ENCODE measurements at regions not wholly inside any gene's neighbourhood (a gene's known extent, or its start where the extent isn't known, plus 50 kb on each side); places are given as distances from the start of the nearest gene placed in this dataset.

DNA sequence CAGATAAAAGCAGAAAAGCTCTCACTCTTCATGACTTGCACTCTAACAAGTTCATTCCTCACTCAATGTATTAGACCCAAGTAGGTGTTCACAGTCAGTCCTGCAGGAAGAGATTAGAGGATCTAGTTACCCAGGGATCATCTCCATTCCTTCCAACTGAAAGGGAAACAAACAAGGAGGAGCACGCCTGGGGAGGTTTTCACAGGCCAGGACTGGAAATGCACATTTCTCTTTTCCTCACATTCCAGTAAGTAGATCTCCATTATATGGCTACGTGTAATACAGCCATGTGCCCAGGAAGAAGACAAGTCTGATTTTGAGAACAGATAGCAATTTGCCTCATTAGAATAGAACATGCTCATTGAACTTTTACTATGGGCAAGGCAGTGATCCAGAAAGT lies 1132.2 kb upstream of the FAM98A start:
- no peaks in the 10 kb centered on the region for H3K9me3 ChIP-seq (ENCODE audit: control insufficient read depth, insufficient read depth, low read depth, low read length)
- ChIA-PET CTCF (no interaction called here), POLR2A (no interaction called here)
- H3K4me3 ChIP-seq (ENCODE audit: low read depth, low read length), result no peak overlapping the region
- no peaks in the 10 kb centered on the region for H3K4me1 ChIP-seq (ENCODE audit: control insufficient read depth, insufficient read depth, low read length)
- no peak overlapping the region for H3K27ac ChIP-seq (ENCODE audit: extremely low read depth, low read depth, low read length)
- TF ChIP-seq, protein P1, sequence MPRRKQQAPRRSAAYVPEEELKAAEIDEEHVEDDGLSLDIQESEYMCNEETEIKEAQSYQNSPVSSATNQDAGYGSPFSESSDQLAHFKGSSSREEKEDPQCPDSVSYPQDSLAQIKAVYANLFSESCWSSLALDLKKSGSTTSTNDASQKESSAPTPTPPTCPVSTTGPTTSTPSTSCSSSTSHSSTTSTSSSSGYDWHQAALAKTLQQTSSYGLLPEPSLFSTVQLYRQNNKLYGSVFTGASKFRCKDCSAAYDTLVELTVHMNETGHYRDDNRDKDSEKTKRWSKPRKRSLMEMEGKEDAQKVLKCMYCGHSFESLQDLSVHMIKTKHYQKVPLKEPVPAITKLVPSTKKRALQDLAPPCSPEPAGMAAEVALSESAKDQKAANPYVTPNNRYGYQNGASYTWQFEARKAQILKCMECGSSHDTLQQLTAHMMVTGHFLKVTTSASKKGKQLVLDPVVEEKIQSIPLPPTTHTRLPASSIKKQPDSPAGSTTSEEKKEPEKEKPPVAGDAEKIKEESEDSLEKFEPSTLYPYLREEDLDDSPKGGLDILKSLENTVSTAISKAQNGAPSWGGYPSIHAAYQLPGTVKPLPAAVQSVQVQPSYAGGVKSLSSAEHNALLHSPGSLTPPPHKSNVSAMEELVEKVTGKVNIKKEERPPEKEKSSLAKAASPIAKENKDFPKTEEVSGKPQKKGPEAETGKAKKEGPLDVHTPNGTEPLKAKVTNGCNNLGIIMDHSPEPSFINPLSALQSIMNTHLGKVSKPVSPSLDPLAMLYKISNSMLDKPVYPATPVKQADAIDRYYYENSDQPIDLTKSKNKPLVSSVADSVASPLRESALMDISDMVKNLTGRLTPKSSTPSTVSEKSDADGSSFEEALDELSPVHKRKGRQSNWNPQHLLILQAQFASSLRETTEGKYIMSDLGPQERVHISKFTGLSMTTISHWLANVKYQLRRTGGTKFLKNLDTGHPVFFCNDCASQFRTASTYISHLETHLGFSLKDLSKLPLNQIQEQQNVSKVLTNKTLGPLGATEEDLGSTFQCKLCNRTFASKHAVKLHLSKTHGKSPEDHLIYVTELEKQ (tag by site-specific recombination; IDR thresholded peaks at IDR 0.05; ENCODE audit: borderline replicate concordance), result no peak
- no peak for TF ChIP-seq ZNF133 (tag by site-specific recombination; IDR thresholded peaks at IDR 0.05)
- TF ChIP-seq ZNF624 (tag by site-specific recombination; IDR thresholded peaks at IDR 0.05), result no peak
- TF ChIP-seq, protein P2, sequence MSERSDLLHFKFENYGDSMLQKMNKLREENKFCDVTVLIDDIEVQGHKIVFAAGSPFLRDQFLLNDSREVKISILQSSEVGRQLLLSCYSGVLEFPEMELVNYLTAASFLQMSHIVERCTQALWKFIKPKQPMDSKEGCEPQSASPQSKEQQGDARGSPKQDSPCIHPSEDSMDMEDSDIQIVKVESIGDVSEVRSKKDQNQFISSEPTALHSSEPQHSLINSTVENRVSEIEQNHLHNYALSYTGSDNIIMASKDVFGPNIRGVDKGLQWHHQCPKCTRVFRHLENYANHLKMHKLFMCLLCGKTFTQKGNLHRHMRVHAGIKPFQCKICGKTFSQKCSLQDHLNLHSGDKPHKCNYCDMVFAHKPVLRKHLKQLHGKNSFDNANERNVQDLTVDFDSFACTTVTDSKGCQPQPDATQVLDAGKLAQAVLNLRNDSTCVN (tag by site-specific recombination; optimal IDR thresholded peaks at IDR 0.05), result no peak
- no peak for TF ChIP-seq ZNF16 (tag by site-specific recombination; IDR thresholded peaks at IDR 0.05; ENCODE audit: low read depth)
- no peak for TF ChIP-seq KLF1 (tag by site-specific recombination; IDR thresholded peaks at IDR 0.05)
- TF ChIP-seq, protein P3, sequence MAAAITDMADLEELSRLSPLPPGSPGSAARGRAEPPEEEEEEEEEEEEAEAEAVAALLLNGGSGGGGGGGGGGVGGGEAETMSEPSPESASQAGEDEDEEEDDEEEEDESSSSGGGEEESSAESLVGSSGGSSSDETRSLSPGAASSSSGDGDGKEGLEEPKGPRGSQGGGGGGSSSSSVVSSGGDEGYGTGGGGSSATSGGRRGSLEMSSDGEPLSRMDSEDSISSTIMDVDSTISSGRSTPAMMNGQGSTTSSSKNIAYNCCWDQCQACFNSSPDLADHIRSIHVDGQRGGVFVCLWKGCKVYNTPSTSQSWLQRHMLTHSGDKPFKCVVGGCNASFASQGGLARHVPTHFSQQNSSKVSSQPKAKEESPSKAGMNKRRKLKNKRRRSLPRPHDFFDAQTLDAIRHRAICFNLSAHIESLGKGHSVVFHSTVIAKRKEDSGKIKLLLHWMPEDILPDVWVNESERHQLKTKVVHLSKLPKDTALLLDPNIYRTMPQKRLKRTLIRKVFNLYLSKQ (tag by site-specific recombination; IDR thresholded peaks at IDR 0.05; ENCODE audit: borderline replicate concordance), result no peak
- no peak for TF ChIP-seq ZFP41 (tag by site-specific recombination; IDR thresholded peaks at IDR 0.05; ENCODE audit: borderline replicate concordance)
- no peak for TF ChIP-seq ZNF175 (tag by site-specific recombination; IDR thresholded peaks at IDR 0.05)
- no peak for TF ChIP-seq SALL2 (tag by site-specific recombination; IDR thresholded peaks at IDR 0.05; ENCODE audit: borderline replicate concordance)
- TF ChIP-seq ZNF121 (tag by site-specific recombination; IDR thresholded peaks at IDR 0.05), result no peak
- TF ChIP-seq, protein P4, sequence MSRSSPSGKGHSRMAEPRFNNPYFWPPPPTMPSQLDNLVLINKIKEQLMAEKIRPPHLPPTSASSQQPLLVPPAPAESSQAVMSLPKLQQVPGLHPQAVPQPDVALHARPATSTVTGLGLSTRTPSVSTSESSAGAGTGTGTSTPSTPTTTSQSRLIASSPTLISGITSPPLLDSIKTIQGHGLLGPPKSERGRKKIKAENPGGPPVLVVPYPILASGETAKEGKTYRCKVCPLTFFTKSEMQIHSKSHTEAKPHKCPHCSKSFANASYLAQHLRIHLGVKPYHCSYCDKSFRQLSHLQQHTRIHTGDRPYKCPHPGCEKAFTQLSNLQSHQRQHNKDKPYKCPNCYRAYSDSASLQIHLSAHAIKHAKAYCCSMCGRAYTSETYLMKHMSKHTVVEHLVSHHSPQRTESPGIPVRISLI (tag by site-specific recombination; IDR thresholded peaks at IDR 0.05), result no peak
- TF ChIP-seq, protein P5, sequence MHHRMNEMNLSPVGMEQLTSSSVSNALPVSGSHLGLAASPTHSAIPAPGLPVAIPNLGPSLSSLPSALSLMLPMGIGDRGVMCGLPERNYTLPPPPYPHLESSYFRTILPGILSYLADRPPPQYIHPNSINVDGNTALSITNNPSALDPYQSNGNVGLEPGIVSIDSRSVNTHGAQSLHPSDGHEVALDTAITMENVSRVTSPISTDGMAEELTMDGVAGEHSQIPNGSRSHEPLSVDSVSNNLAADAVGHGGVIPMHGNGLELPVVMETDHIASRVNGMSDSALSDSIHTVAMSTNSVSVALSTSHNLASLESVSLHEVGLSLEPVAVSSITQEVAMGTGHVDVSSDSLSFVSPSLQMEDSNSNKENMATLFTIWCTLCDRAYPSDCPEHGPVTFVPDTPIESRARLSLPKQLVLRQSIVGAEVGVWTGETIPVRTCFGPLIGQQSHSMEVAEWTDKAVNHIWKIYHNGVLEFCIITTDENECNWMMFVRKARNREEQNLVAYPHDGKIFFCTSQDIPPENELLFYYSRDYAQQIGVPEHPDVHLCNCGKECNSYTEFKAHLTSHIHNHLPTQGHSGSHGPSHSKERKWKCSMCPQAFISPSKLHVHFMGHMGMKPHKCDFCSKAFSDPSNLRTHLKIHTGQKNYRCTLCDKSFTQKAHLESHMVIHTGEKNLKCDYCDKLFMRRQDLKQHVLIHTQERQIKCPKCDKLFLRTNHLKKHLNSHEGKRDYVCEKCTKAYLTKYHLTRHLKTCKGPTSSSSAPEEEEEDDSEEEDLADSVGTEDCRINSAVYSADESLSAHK (tag by site-specific recombination; IDR thresholded peaks at IDR 0.05), result no peak
- no peak for TF ChIP-seq ZNF341 (tag by site-specific recombination; IDR thresholded peaks at IDR 0.05; ENCODE audit: low read depth)
- TF ChIP-seq ZNF585B (tag by site-specific recombination; IDR thresholded peaks at IDR 0.05), result no peak
- H3K36me3 ChIP-seq (ENCODE audit: control insufficient read depth in 2 of 2, insufficient read depth in 1 of 2, low read length in 2 of 2), result no peaks in the 10 kb centered on the region

DNA sequence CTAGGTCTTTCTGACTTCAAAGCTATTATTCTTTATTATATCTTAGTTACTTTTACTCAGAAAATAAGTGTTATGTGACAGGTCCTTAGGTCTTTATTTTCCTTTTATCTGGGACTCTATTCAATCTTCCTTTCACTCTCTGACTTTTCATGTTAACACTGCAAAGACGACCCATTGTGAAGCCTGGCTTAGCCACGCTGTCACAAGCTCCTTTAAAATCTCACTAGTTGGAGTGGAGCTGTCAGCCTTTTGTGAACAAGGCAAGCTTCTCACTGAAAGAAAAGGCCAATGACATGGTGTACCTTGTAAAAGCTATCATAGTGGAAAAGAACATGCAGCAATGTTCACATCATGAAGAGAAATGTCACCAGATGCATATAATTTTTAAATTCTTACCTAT lies 1130.7 kb upstream of the FAM98A start:
- POLR2A ChIA-PET, result no interaction called here
- H3K9me3 ChIP-seq (ENCODE audit: control insufficient read depth, insufficient read depth, low read depth, low read length), result no peaks in the 10 kb centered on the region
- H3K4me3 ChIP-seq (ENCODE audit: low read depth, low read length), result no peak overlapping the region
- no peaks in the 10 kb centered on the region for H3K36me3 ChIP-seq (ENCODE audit: control insufficient read depth in 2 of 2, insufficient read depth in 1 of 2, low read length in 2 of 2)
- CTCF ChIA-PET, result no interaction called here
- no peak overlapping the region for H3K27ac ChIP-seq (ENCODE audit: extremely low read depth, low read depth, low read length)
- no peaks in the 10 kb centered on the region for H3K4me1 ChIP-seq (ENCODE audit: control insufficient read depth, insufficient read depth, low read length)
- TF ChIP-seq ZNF138 (tag by site-specific recombination; IDR thresholded peaks at IDR 0.05; ENCODE audit: borderline replicate concordance), result no peak
- no peak for TF ChIP-seq ZNF677 (tag by site-specific recombination; IDR thresholded peaks at IDR 0.05)
- TF ChIP-seq ZNF391 (tag by site-specific recombination; IDR thresholded peaks at IDR 0.05; ENCODE audit: borderline replicate concordance, low read depth), result no peak
- no peak for TF ChIP-seq BCL11A (tag by site-specific recombination; IDR thresholded peaks at IDR 0.05; ENCODE audit: low read depth)
- TF ChIP-seq IKZF3 (tag by site-specific recombination; IDR thresholded peaks at IDR 0.05), result no peak
- TF ChIP-seq, protein P6, sequence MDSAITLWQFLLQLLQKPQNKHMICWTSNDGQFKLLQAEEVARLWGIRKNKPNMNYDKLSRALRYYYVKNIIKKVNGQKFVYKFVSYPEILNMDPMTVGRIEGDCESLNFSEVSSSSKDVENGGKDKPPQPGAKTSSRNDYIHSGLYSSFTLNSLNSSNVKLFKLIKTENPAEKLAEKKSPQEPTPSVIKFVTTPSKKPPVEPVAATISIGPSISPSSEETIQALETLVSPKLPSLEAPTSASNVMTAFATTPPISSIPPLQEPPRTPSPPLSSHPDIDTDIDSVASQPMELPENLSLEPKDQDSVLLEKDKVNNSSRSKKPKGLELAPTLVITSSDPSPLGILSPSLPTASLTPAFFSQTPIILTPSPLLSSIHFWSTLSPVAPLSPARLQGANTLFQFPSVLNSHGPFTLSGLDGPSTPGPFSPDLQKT (IDR thresholded peaks at IDR 0.05; ENCODE audit: borderline replicate concordance, low read depth, low read length), result no peak
- TF ChIP-seq ZNF654 (tag by site-specific recombination; IDR thresholded peaks at IDR 0.05; ENCODE audit: low read depth), result no peak

Data from HEK293 (cell line).